NCI-H226 (cell line): ENCODE measurements at regions not wholly inside any gene's neighbourhood (a gene's known extent, or its start where the extent isn't known, plus 50 kb on each side); places are given as distances from the start of the nearest gene placed in this dataset.
A peak's percentile ranks its signal among the peaks of the same experiment; 100 is the strongest.

Source experiments
- DNase-seq: peaks from one replicate; pipeline ENCODE4 v3.0.0-alpha.2; 2015

DNA sequence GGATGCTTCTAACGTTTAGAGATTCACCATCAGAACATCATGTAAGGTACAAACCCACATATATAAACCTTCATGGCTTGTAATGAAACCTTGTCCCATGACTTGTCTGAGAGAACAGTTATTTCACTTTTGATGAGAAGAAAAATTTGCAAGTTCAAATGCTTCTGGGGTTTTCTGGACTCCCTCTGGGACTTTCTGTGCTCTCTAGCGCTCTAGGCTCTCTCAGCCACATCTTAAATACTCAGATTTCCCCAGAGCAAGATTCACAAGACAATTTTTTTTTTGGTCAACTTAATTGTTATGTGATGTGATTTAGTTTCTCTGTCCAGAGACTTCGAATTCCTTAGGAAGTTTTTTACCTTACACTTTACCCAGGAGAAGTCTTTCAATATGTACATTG is 282.8 kb upstream of the EDNRB start:
- no peak for DNase-seq

- no peak for DNase-seq
Observed at GRCh38 chr13:78198821-78199220, 280.2 kb upstream of the EDNRB start.

GRCh38 chr13:78198419-78198818 is 279.8 kb upstream of the EDNRB start:
- no peak for DNase-seq

- DNase-seq: no peak
Observed at GRCh38 chr13:78197231-78197630, 278.6 kb upstream of the EDNRB start.

- peak; percentile 82 for DNase-seq
Observed at GRCh38 chr13:78194904-78195639, 276.4 kb upstream of the EDNRB start.

DNA sequence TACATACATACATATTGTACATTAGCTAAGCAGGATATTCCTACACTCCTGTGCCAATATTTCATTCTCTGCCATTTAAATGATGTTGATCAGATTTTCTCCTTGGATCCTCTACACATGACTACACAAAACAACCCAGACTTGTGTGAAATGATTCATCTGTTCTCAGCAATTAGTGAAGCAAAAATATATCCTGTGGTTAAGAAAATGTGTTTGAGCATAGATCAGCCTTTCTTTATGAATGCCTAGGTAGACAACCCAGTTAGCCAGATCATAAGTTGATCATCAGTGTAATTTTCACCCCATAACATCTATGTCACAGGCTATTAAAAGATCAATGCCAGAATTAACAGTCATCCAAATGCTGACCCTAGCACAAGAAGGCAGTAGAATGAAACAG is 275.2 kb upstream of the EDNRB start:
- no peak for DNase-seq

- DNase-seq: peak; percentile 80
Observed at GRCh38 chr13:78192716-78193115, 274.1 kb upstream of the EDNRB start.

- peak; percentile 62 for DNase-seq
Observed at GRCh38 chr13:78190296-78190695, 271.7 kb upstream of the EDNRB start.

GRCh38 chr13:78187781-78188180 is 269.1 kb upstream of the EDNRB start:
- DNase-seq: no peak

DNA sequence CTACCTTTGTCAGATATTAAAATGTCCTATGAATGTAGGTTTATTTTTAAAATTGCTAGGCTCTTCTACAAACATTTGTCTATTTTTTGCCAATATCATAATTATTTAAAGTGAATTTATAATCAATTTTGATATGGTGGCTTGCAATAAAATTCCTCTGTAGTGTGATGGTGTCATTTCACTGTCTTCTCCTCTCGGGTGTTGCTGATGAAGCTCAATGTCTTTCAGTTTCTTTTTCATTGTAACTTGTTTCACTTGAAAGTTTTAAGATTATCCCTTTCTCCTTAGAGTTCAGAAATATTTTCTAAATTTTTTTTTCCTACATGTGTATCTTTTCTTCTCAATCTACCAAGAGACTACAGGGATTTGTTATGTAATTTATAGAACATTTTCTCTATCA is 267.1 kb upstream of the EDNRB start:
- DNase-seq: no peak

- DNase-seq: no peak
Observed at GRCh38 chr13:78183732-78184131, 265.1 kb upstream of the EDNRB start.

DNA sequence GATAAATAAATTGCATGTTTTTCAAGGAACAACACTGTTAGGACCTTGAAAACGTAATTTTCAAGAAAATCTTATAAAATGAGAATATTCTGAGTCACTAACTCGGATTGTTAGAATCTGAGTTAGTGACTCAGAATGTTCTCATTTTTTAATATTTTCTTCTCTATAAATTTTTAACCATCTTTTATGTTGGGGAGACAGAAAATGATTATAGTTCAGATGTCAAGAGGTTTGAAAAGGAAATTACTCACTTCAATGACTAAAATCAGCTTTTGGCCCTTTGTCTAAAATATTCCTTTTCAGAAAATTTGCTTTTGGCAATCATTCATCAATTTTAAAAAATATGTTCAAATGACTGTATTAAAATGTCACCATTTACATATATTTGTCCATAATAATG is 264.2 kb upstream of the EDNRB start:
- DNase-seq: no peak

DNA sequence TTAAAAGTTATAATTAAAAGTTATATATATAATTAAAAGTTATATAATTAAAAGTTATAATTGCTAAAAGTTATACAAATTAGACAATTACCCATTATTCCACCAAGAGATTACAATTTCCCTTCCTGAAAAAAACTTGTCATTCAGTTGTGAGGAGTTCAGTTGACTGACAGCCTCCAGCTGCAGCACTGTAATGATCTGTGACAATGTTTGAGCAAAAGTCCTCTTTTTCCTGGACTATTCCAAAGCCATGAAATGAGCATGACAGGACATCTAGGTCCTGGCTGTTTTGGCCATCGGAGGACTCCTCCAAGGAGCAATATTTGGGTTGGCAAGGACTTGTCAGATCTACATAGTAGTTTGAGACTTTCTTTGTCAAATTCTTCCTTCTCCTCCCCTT is 258.7 kb upstream of the EDNRB start:
- DNase-seq: no peak

DNA sequence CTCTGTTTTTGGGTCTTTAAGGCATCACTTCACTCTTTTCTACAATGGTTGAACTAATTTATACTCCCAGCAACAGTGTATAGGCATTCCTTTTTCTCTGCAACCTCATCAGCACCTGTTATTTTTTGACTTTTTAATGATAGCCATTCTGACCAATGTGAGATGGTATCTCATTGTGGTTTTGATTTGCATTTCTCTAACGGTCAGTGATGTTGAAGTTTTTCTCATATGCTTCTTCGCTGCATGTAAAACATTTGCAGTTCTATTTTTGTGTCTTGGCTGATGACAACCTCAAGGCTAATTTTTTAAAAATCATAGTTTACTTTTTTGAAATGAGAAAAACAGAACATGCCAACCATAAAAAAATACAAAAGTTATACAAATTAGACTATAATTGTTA is 258.2 kb upstream of the EDNRB start:
- DNase-seq: no peak

- DNase-seq: no peak
Observed at GRCh38 chr13:78169386-78169785, 250.8 kb upstream of the EDNRB start.

GRCh38 chr13:78168981-78169380 is 250.3 kb upstream of the EDNRB start:
- no peak for DNase-seq

DNA sequence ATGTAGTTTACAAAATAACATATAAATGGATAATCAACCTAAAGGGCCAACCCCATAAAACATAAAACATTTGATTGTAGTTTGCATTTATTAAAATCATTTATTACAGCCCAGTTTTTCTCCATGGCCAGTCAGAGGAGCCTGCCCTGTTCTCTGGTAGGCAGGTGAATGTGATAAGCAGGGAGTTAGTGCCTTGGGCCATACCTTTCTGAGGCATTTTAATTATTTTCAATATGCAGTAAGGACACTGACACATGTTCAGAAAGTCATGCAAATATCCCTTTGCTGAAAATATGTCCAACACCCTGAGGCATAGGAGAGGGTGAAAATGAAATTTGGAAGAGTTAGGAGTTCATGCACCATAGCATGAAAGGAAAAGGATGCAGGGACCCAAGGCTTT is 242.6 kb upstream of the EDNRB start:
- no peak for DNase-seq

GRCh38 chr13:78160793-78161192 is 242.2 kb upstream of the EDNRB start:
- DNase-seq: no peak

- DNase-seq: no peak
Observed at GRCh38 chr13:78152415-78152814, 233.8 kb upstream of the EDNRB start.

- DNase-seq: peak; percentile 87
Observed at GRCh38 chr13:78147905-78148304, 229.3 kb upstream of the EDNRB start.

GRCh38 chr13:78145276-78145675 is 226.6 kb upstream of the EDNRB start:
- DNase-seq: no peak

- no peak for DNase-seq
Observed at GRCh38 chr13:78139765-78140164, 221.1 kb upstream of the EDNRB start.

GRCh38 chr13:78138756-78139155 is 220.1 kb upstream of the EDNRB start:
- DNase-seq: no peak

GRCh38 chr13:78137404-78138142 is 218.9 kb upstream of the EDNRB start:
- peak; percentile 52 for DNase-seq

- no peak for DNase-seq
Observed at GRCh38 chr13:78136966-78137365, 218.3 kb upstream of the EDNRB start.
